Sigmoid colon (tissue), 6 donors: ENCODE measurements at regions not wholly inside any gene's neighbourhood (a gene's known extent, or its start where the extent isn't known, plus 50 kb on each side); places are given as distances from the start of the nearest gene placed in this dataset.

ENCODE experiments used
- DNase-seq: peaks from one replicate; pipeline ENCODE4 v3.0.0-alpha.2; 2019
- H3K27ac ChIP-seq, 4 donors: fragments of 200-600 bp; sonication (generic); one replicate each; pipeline ENCODE4 v1.5.1; 2016 to 2019; ENCODE audit warnings: mild to moderate bottlenecking in 1 of 4
- H3K27me3 ChIP-seq, 3 donors: fragments of 200-600 bp; sonication (generic); one replicate each; pipeline ENCODE4 v1.5.1; 2019; ENCODE audit warnings: mild to moderate bottlenecking in 1 of 3
- H3K36me3 ChIP-seq, 4 donors: fragments of 200-600 bp; sonication (generic); one replicate each; pipeline ENCODE4 v1.5.1; 2016 to 2019
- H3K4me1 ChIP-seq, 4 donors: fragments of 200-600 bp; sonication (generic); one replicate each; pipeline ENCODE4 v1.5.1; 2017 to 2019
- H3K4me3 ChIP-seq, 4 donors: fragments of 200-600 bp; sonication (generic); one replicate each; pipeline ENCODE4 v1.5.1; 2017 to 2019; ENCODE audit warnings: mild to moderate bottlenecking in 2 of 4, moderate library complexity in 1 of 4
- H3K9me3 ChIP-seq, 4 donors: fragments of 200-600 bp in 3 of 4; sonication (generic) in 3 of 4; one replicate each; pipeline versions ENCODE4 v1.5.1 to v1.6.1; 2013 to 2019
- EP300 ChIP-seq, 4 donors: sonication (generic); formaldehyde crosslinking; IDR thresholded peaks; one replicate each; pipeline ENCODE4 v1.6.1; 2017; ENCODE audit warnings: antibody characterized with exemption in 4 of 4
- POLR2A ChIP-seq, 2 donors: fragments of 450-650 bp; IDR thresholded peaks; one replicate each; pipeline ENCODE4 v1.6.1; 2016; ENCODE audit warnings: antibody characterized with exemption in 2 of 2, mild to moderate bottlenecking in 2 of 2, moderate library complexity in 2 of 2
- POLR2AphosphoS5 ChIP-seq, 4 donors: sonication (generic); formaldehyde crosslinking; IDR thresholded peaks; one replicate each; pipeline ENCODE4 v1.6.1; 2017; ENCODE audit warnings: antibody characterized with exemption in 4 of 4
- WGBS, 2 donors: extraction: QIAGEN DNeasy Blood & Tissue Kit; methylation state at CpG; one replicate each; pipeline ENCODE4 v1.1.7; 2013; 5-methylcytosine and 5-hydroxymethylcytosine counted together
- intact Hi-C: fragments of 100-400 bp; cut with DNase I; formaldehyde crosslinking; loops from one replicate; pipeline ENCODE4 v1.15.1; 2023
- TF ChIP-seq, protein P1 (sequence below), 4 experiments: fragments of 450-650 bp in 3 of 4; fragments of 200-600 bp in 1 of 4; IDR thresholded peaks; one replicate each; pipeline ENCODE4 v1.5.1; 2016 to 2019; ENCODE audit warnings: antibody characterized with exemption in 4 of 4, mild to moderate bottlenecking in 3 of 4, moderate library complexity in 2 of 4
- donor health status: healthy with polysubstance abuse.
- donor health status: healthy.

DNA sequence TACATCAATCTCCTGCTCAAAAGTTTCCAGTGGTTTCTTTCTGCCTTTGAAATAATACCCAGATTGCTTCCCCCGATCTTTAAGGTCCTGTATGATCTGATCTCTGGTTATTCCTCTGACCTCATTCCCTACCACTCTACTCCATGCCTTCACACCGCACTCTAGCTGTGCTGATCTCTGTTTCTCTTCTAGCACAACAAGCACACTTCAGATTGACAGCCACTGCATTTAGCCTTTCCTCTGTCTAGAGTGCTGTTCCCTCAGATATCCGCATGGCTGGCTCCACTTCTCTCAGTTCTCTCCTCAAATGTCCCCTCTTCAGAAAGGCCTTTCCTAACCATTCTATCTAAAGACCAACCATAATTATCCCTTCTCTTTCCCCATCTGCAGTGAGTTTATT, 370.4 kb upstream of the FGF13 start:
- WGBS, 2 donors, result 91 to 92% methylated on average over 3 of the region's 3 CpGs
- Histone ChIP-seq H3K4me3 (no peak overlapping the region), H3K27me3 (no peaks in the 10 kb centered on the region), H3K36me3 (no peaks in the 10 kb centered on the region), H3K27ac (no peak overlapping the region), H3K4me1 (no peaks in the 10 kb centered on the region), H3K9me3 (no peaks in the 10 kb centered on the region)
- no peak for TF ChIP-seq POLR2A (IDR thresholded peaks at IDR 0.05)
- no peak for TF ChIP-seq POLR2AphosphoS5 (IDR thresholded peaks at IDR 0.05)
- no peak for TF ChIP-seq EP300 (IDR thresholded peaks at IDR 0.05)
- TF ChIP-seq, protein P1, sequence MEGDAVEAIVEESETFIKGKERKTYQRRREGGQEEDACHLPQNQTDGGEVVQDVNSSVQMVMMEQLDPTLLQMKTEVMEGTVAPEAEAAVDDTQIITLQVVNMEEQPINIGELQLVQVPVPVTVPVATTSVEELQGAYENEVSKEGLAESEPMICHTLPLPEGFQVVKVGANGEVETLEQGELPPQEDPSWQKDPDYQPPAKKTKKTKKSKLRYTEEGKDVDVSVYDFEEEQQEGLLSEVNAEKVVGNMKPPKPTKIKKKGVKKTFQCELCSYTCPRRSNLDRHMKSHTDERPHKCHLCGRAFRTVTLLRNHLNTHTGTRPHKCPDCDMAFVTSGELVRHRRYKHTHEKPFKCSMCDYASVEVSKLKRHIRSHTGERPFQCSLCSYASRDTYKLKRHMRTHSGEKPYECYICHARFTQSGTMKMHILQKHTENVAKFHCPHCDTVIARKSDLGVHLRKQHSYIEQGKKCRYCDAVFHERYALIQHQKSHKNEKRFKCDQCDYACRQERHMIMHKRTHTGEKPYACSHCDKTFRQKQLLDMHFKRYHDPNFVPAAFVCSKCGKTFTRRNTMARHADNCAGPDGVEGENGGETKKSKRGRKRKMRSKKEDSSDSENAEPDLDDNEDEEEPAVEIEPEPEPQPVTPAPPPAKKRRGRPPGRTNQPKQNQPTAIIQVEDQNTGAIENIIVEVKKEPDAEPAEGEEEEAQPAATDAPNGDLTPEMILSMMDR (IDR thresholded peaks at IDR 0.05), result no peak
- DNase-seq, result no peak
- intact Hi-C loops, result no loop called here

DNA sequence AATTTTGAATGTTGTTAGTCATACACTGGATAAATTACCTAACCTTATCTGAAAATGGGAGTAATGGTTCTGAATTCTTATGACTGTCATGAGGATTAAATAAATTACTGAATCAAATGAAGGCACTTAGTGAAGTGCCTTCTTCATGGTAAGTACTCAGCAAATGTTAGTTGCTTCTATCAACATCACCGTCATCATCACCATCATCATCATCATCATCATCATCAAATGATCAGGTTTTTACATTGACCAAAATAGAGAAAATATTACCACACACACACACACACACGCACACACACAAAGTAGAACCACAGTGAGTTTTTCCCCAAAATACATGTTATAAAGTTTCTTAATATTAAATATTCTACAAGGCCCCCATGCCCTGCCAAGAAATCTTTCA, 368.3 kb upstream of the FGF13 start:
- intact Hi-C loops, result no loop called here

DNA sequence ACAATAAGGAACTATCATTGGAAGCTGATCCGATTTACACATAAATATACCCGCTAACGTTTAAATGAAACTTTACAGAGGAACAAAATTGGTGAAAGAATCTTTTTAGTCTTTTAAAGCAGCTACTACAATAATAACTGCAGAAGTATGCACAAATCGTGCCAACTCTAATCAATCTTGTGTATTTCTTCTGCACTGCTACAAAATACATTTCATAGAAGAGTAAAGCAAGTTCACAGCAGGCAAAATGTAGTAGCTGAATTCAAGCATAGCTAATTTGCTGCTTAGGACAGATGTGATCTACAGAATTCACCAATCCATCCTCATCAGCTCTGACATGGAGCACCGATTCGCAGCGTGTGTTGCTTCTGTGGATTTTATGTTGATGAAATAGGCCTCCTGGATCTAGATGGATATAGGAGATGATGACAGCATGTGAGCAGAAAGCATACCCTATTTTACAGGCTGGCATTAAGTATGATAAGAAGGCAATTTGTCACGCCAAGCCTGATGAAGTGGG, 367.3 kb upstream of the FGF13 start:
- H3K4me1 ChIP-seq, result no peaks in the 10 kb centered on the region
- H3K4me3 ChIP-seq, result no peak overlapping the region
- no peaks in the 10 kb centered on the region for H3K27me3 ChIP-seq
- intact Hi-C loops, result no loop called here
- WGBS, 2 donors, result 80 to 83% methylated on average over 8 of the region's 8 CpGs
- no peak for DNase-seq
- no peaks in the 10 kb centered on the region for H3K9me3 ChIP-seq
- TF ChIP-seq, protein P1 (IDR thresholded peaks at IDR 0.05), result no peak
- TF ChIP-seq EP300 (IDR thresholded peaks at IDR 0.05), result no peak
- TF ChIP-seq POLR2A (IDR thresholded peaks at IDR 0.05), result no peak
- TF ChIP-seq POLR2AphosphoS5 (IDR thresholded peaks at IDR 0.05), result no peak
- H3K36me3 ChIP-seq, result no peaks in the 10 kb centered on the region
- H3K27ac ChIP-seq, result no peak overlapping the region

More for the DNA sequence above, 368.3 kb upstream of the FGF13 start:
- DNase-seq, result no peak
- TF ChIP-seq POLR2AphosphoS5 (IDR thresholded peaks at IDR 0.05) (no peak), POLR2A (IDR thresholded peaks at IDR 0.05) (no peak), EP300 (IDR thresholded peaks at IDR 0.05) (no peak)
- TF ChIP-seq, protein P1 (IDR thresholded peaks at IDR 0.05), result no peak
- Histone ChIP-seq H3K27ac (no peak overlapping the region), H3K27me3 (no peaks in the 10 kb centered on the region), H3K4me1 (no peaks in the 10 kb centered on the region), H3K4me3 (no peak overlapping the region), H3K9me3 (no peaks in the 10 kb centered on the region), H3K36me3 (no peaks in the 10 kb centered on the region)
- 94 to 96% methylated on average over 2 of the region's 2 CpGs for WGBS, 2 donors

DNA sequence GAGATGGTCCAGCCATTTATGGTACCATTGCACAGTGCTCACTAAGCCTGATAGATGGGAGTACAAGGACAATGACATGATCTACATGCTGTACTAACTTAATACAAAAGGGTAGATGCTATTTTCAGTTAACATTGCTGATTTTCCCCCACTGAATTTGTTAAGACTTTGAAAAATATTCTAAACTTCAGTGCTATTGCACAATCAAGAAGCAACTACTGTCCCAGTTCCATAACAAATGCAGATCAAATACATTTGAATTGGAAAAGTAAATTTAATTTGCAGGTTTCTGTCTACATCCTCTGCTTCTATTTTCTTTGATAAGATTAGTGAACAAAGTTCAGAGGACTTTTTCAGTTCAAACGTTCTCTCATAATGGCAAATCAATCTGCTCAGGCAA, 366.8 kb upstream of the FGF13 start:
- H3K27me3 ChIP-seq, result no peaks in the 10 kb centered on the region
- DNase-seq, result no peak
- H3K4me3 ChIP-seq, result no peak overlapping the region
- TF ChIP-seq EP300 (IDR thresholded peaks at IDR 0.05) (no peak), POLR2A (IDR thresholded peaks at IDR 0.05) (no peak), POLR2AphosphoS5 (IDR thresholded peaks at IDR 0.05) (no peak)
- TF ChIP-seq, protein P1 (IDR thresholded peaks at IDR 0.05), result no peak
- no peaks in the 10 kb centered on the region for H3K36me3 ChIP-seq
- intact Hi-C loops, result no loop called here
- no peaks in the 10 kb centered on the region for H3K4me1 ChIP-seq
- no peak overlapping the region for H3K27ac ChIP-seq
- WGBS, 2 donors, result 24 to 52% methylated on average over 1 of the region's 1 CpG
- H3K9me3 ChIP-seq, result no peaks in the 10 kb centered on the region
